GM12892 (cell line): ENCODE measurements at regions not wholly inside any gene's neighbourhood (a gene's known extent, or its start where the extent isn't known, plus 50 kb on each side); places are given as distances from the start of the nearest gene placed in this dataset.

ENCODE experiments used
- DNase-seq: peaks from one replicate; pipeline ENCODE4 v3.0.0; 2011; ENCODE audit not compliant: insufficient read length
- FAIRE-seq: peaks from 2 replicates; lab custom pipeline; 2011; peaks lifted over from hg19 to GRCh38; lab: Jason Lieb, UNC
- POLR2A ChIP-seq: IDR thresholded peaks from 2 replicates; pipeline ENCODE4 v1.6.1; 2011; ENCODE audit warnings: low read depth, low read length, control low read depth
- POLR2AphosphoS5 ChIP-seq: IDR thresholded peaks from 2 replicates; pipeline ENCODE4 v1.6.1; 2011; ENCODE audit warnings: low read depth, low read length, control low read depth
- TAF1 ChIP-seq: IDR thresholded peaks from 2 replicates; pipeline ENCODE4 v1.6.1; 2011; ENCODE audit warnings: low read depth, mild to moderate bottlenecking, control low read depth, low read length, borderline replicate concordance

DNA sequence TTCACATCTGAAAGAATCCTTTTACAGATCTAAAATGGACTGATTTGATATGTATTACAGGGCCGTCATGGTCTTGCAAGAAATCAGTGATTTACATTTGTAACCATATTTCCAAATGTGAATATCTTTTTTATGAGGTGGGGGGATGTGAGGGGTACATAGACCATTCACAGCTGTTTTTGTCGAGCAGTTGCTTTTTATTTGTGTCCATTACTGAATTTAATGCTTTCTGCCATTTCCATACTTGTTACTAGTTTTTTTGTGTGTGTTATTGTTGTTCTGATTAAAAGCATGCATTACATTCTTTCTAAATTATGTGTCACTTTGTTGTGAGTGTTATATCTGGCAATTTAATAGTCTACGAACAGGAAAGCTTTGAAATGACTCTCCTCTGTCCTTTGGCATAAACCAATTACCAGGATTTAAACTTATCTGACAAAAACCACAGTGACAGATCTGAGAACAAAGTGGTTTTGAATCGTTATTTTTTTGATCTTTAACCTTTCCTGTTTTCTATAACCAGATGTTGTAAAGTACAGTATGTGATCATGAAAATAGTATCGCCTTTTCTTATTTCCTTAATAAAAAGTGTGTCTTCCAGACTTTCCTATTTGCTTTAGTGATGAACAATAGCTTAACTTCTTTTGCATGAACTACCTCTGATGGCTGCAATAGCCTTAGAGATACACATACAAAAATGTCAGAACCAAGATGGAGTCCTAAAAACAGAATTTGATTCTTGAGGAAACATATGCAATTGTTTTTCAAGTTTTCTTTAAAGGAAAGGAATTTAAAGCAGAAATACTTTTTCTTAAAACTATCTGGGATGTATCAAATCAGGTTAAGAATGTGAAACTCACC is 354.2 kb upstream of the ACVR2A start:
- TF ChIP-seq POLR2AphosphoS5 (no peak), TAF1 (no peak), POLR2A (no peak)
- FAIRE-seq (no peak), DNase-seq (no peak)

DNA sequence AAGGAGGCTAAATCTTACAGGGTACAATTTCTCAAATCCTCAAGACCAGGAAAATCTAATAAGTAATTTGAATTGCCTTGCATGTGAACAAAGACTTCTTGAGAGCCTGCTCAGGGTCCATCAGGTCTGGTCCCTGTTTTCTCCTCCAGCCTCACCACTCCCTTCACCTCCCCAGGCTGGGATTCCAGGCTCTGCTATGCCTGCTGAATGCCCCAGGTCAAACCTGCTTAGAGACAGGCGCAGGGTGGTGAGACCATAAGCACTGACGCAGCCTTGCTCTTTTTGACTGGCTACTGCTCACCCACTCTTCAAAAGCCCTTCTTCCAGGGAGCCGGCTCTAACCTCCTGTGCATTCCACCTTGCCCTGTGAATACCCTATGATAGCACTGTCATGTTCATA is 356.4 kb upstream of the ACVR2A start:
- DNase-seq (no peak), FAIRE-seq (no peak)
- TF ChIP-seq POLR2AphosphoS5: no peak

DNA sequence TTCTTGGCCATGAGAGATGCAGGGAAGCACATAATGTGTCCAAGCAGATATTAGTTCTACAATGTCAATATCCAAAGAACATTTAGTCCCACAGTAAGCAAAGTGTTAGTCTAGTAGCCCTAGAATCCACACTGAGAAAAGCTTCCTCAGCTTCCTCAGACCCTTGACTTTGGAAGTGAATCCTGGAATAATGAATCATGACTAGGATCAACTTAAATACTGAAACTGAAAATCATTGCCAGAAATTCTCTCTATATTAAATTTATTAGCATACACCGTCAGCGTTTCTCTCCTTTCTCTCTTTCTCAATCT is 356.9 kb upstream of the ACVR2A start:
- no peak for DNase-seq
- TF ChIP-seq POLR2A: no peak
- no peak for TF ChIP-seq POLR2AphosphoS5
- TF ChIP-seq TAF1: no peak
- no peak for FAIRE-seq

DNA sequence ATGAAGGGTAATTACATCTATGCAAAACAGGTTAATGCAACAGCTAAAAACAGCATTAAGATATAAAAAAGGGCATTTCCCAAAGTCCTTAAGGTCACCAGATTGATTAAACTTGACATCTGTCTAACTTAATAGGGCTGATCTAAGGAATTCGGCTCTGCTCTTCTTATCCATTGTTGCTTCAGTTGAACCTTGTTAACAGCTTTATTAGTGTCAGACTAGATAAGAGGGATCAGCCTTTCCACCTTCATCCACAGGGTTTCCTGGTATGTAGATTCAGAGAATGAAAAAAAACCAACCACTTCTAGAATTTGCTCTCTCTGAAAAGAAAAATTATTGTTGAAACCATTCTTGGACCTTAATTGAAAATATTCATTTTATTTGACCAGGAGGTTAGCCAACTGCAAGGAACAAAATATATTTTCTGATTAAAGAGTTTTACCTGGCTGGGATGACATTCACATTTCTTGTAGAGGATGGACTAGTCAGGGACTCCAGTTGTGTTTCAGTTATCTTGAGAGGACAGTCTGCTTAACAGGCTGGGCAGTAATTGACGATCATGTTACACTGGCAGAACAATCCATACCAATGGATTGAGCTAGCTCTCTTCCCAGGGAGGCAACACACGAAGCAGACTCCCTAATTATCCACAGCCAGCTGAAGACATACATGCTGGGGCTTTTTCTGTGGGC is 357.4 kb upstream of the ACVR2A start:
- no peak for DNase-seq
- TF ChIP-seq TAF1 (no peak), POLR2A (no peak), POLR2AphosphoS5 (no peak)
- FAIRE-seq: no peak

DNA sequence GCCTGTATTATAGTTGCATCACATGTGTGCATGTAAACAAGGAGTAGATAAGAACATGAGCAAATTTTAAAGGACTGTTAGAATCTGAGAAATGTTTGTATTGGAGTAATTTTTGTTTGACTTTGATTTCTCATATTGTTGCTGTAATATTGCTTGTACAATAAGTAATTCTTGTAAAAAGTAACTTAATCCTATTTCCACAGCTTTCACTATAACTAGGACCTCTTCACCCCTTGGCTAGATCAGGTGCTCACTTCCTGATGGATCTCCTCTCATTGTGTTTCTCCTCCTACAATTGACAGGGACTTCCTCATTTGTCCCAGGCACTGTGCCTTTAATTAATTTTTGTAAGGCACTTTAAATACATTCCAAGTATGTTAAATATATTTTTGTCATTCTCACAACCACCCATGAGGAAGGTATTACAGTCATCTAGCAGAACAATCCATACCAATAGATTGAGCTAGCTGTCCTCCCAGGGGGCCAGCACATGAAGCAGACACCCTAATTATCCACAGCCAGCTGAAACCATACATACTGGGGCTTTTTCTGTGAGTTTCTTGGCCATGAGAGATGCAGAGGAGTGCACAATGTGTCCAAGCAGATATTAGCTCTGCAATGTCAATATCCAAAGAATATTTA is 359.5 kb upstream of the ACVR2A start:
- DNase-seq (no peak), FAIRE-seq (no peak)
- TF ChIP-seq POLR2A (no peak), TAF1 (no peak), POLR2AphosphoS5 (no peak)

DNA sequence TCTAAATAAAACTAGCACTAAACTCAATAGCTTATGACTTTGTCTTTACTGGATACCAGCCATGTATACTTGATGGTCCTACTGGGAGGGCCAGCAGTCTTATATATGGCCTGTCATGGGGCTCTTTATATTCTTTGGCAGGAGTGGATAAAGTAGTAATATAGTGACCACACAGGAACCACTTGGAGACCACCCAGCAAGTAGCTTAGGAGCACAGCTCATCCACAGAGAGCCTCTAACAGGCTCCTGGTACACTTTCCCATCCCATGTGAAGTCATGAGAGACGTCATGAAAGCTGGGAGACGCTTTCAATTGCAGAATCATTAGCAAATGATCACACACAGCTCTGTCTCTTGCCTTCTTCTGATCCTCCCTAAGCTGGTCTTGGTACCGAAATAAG is 360.9 kb upstream of the ACVR2A start:
- TF ChIP-seq TAF1 (no peak), POLR2A (no peak), POLR2AphosphoS5 (no peak)
- no peak for DNase-seq
- no peak for FAIRE-seq

DNA sequence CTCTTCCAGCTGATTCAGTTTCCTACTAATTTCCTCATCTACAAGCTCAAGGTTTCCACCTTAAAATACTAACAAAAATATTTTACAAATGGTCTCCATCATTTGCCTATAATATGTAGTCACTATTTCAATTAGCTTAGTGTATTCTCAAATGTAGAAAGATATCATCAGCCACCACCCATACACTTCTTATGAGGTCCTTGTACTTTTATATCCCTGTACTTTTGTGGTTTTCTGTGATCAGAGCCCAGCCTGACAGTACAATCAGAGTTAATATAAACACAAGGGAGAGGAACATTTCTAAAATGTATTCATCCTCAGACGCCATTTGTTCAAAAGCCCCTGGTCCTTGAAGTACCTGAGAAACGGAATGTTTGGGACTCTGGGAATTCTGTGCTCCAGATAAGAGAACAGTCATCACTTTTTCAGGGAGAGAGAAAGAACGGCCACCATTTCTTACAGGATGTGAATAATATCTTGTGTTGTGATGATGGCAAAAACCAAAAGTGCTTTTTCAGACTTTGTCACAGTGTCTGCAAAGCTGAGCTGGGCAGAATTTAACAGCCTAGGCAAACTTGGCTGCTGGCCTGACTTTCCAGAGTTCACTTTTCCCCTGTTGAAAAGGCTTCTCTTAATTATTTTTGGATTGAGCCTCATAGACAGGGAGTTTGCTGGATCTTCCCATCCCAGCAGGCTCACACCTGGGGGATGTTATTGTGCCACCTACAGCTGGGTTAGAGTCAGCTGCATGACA is 361.7 kb upstream of the ACVR2A start:
- FAIRE-seq (no peak), DNase-seq (no peak)
- TF ChIP-seq POLR2A: no peak

DNA sequence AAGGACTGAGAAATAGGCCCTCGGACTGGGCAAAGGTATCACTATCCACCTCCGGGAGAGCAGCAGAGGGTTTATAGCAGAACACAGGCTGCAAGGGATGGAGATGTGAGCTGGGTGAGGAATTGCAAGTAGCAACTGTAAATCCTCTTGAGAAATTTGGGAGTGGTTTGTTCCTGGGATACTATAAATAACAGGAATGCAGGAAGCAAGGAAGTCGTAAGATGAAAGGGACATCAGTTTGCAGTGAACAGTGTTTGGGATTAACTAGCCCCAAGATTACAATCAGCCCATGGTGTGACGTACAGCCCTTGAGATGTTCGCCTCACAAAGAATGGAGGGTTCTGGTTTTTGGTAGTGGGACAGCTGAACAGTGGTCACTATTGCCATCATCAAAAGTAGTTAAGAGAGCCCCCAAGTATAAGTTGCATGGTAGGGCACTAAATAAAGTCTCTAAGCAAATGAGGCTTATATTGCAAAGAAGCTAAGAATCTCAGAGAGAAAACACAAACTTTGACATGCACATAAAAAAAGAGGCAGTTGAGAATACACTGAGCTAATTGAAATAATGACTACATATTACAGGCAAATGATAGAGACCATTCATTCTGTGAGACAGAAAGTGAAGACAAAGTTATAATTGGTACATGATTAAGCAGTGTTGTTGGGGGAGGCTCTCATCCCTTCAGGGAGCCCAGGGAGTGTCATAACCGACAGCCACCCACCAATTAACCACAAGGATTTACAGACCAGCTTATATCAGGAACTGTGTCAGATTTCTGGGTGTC is 362.5 kb upstream of the ACVR2A start:
- no peak for TF ChIP-seq POLR2A
- no peak for DNase-seq
- no peak for FAIRE-seq

DNA sequence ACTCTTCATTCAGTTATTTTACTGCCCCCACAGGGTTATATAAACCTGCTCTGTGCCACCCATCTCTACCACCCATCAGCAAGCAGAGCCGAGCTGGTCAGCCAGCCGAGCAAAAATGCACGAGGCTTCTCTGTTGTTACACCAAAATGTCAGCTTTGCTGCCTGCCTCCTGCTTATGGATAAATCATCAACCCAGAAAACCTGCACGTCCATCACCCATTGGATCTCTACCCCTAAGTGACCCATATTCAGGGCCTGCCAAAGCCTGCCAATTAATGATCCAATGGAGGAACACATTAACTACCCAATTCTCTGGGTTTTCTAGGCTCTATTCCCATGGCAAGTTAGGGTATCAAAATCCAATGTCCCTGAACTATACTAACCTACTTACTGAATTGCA is 365.5 kb upstream of the ACVR2A start:
- FAIRE-seq: no peak
- TF ChIP-seq TAF1: no peak
- no peak for TF ChIP-seq POLR2AphosphoS5
- no peak for TF ChIP-seq POLR2A
- no peak for DNase-seq

DNA sequence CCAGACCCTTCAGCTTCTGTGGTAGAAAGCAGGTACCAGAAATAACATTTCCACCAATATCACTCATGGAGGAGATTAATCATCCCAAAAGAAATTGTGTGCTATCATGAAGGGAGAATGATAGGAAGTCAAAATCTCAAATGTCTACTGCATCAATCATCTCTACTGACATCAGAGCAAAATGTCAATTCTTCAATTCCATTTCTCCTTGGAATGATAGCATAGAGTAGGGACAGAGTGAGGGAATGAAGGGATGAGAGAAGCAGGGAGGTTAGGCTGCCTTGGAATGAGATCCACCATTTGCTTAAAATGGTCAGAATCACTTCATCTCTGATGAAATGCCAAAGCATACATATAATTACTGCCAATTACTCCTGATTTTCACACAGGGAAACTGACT is 371.8 kb upstream of the ACVR2A start:
- DNase-seq: no peak
- no peak for TF ChIP-seq POLR2AphosphoS5
- FAIRE-seq: no peak

DNA sequence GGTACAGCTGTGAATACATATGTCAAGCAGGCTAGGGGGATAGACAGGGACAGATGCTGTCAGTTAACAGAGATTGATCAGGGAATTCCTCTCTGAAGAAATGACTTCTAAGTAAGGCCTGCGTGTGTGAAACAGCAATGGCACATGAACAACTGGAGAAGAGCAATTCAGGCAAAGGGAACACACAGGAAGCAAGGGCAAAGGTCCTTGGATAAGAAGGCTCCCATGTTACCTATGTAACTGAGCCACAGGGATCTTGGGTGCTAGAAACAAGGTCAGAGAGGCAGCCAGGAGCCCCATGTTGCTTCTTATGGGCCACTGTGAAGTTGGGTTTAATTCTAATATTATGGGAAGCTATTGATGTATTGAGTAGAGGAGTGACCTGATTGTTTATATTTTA is 373.7 kb upstream of the ACVR2A start:
- DNase-seq (no peak), FAIRE-seq (no peak)
- TF ChIP-seq TAF1 (no peak), POLR2AphosphoS5 (no peak), POLR2A (no peak)

DNA sequence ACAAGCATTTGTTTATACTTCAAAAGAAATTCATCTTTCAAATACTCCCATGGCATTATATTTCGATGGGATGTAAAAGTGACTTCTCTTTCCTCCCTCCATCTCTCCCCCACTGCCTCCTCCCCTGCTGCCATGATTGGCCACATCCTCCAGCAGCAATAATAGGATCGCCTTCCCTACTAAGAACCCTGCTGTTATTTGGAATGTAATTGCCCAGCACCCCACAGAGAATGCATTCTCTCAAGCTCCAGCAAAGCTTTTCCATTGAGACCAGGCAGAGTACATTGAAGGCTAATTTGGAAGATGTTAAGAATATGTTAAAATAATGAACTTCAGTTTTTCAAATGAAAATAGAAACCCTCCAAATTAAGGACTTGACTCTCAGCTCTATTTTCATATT is 375.4 kb upstream of the ACVR2A start:
- DNase-seq: no peak
- no peak for TF ChIP-seq POLR2AphosphoS5
- TF ChIP-seq POLR2A: no peak
- TF ChIP-seq TAF1: no peak
- no peak for FAIRE-seq

DNA sequence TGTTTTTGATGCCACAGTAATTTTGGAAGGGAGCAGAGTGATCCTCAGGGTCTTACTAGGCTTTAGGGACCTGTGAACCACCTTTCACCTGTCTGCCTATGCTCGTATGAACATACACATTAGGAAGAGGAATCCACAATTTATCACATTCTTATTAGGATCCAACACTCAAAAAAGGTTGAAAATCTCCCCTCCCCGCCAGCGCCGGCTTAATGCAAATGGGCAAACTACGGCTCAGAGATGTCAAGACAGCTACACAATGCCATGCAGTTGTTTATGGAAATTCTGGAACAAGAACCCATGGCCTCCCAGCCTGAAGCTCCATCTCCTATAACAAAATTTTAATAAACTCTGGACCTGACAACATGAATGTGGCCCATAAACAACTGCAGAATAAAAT is 375.9 kb upstream of the ACVR2A start:
- no peak for FAIRE-seq
- TF ChIP-seq TAF1 (no peak), POLR2A (no peak), POLR2AphosphoS5 (no peak)
- no peak for DNase-seq
